RWPE1 (cell line): ENCODE measurements at regions not wholly inside any gene's neighbourhood (a gene's known extent, or its start where the extent isn't known, plus 50 kb on each side); places are given as distances from the start of the nearest gene placed in this dataset.
A peak's percentile ranks its signal among the peaks of the same experiment; 100 is the strongest.

Source experiments
- CTCF ChIA-PET: fragments of 350-600 bp; sonication (Branson Sonifier 250); formaldehyde crosslinking; extraction: SDS; loops from one replicate; lab custom pipeline; 2021; lab: Yijun Ruan, JAX
- POLR2A ChIA-PET: fragments of 400-600 bp; formaldehyde crosslinking; extraction: SDS; loops from one replicate; lab custom pipeline; 2020; ENCODE audit warnings: antibody characterized with exemption; ENCODE audit not compliant: low non-redundant PET; lab: Yijun Ruan, JAX
- DNase-seq: peaks from one replicate; pipeline ENCODE4 v3.0.0; 2012; ENCODE audit warnings: low spot score
- H3K27ac ChIP-seq: fragments of 450-650 bp; 2 replicates; pipeline ENCODE4 v1.5.1; 2017
- CTCF ChIP-seq: fragments of 450-650 bp; conservative IDR thresholded peaks from 2 replicates; pipeline ENCODE4 v1.5.1; 2017; ENCODE audit warnings: low read depth, mild to moderate bottlenecking

- no peak for TF ChIP-seq CTCF
- no peak for DNase-seq
- CTCF ChIA-PET, result no interaction called here
- H3K27ac ChIP-seq, result peak overlapping the region; percentile 73
- POLR2A ChIA-PET, result no interaction called here
Measured at GRCh38 chr15:62920682-62921502, 121.7 kb upstream of the TPM1 start.

DNA sequence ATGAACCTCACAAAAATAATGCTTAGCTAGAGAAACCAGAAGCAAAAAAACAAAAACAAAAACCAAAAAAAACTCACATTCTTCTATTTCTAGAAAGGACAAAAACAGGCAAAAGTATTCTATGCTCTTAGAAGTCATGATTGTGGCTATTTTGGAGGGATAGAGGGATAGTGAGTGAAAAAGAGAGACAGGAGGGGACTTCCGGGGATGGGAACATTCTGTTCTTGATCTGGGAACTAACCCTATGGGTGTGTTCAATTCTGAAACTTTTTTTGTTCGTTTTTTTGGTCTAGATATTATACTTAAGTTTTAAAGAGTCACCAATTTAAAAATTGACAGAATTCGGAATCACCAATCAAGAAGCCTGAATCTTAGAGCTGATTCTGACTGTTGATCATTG, 120.0 kb upstream of the TPM1 start:
- CTCF ChIA-PET, result interaction anchor here (0.8 kb wide), 1 partner anchor 125 kb away, joined by 4 read pairs; no protein-coding TSS in a partner anchor
- H3K27ac ChIP-seq, result no peak overlapping the region
- no peak for TF ChIP-seq CTCF
- DNase-seq, result no peak
- POLR2A ChIA-PET, result no interaction called here

GRCh38 chr15:62925875-62926274, 116.7 kb upstream of the TPM1 start:
- no peak overlapping the region for H3K27ac ChIP-seq
- no peak for DNase-seq
- no peak for TF ChIP-seq CTCF
- ChIA-PET POLR2A (no interaction called here), CTCF (interaction anchor here (0.6 kb wide), 1 partner anchor 104 kb away, joined by 3 read pairs; no protein-coding TSS in a partner anchor)

GRCh38 chr15:62927196-62927595, 115.4 kb upstream of the TPM1 start:
- H3K27ac ChIP-seq, result no peak overlapping the region
- TF ChIP-seq CTCF, result no peak
- POLR2A ChIA-PET, result interaction anchor here (0.7 kb wide), 1 partner anchor 537 kb away, joined by 3 read pairs; the partner anchor contains the start of gene TLN2
- CTCF ChIA-PET, result interaction anchor here (0.6 to 1.0 kb wide), 3 partner anchors 51 to 80 kb away, joined by 3 to 6 read pairs (median 3); no protein-coding TSS in a partner anchor
- no peak for DNase-seq

DNA sequence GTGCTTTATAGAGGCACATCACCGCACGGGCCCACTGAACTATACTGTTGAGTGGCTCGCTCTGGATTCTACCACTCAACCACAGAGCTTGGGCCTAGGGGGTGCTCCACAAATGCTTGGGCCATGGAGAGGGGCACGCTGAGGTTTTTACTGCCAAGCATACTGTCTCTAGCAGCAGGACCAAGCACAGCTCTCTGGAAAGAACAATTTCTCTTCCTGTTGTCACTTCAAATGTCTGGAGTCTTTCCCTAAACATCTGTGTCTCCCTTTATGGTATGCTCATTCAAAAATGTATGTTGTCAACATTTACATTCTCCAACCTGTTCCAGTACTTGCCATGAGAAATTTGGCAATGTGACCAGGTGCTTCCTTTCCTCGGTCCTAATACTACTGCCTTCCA, 114.7 kb upstream of the TPM1 start:
- ChIA-PET CTCF (interaction anchor here (0.7 kb wide), 1 partner anchor 52 kb away, joined by 3 read pairs; no protein-coding TSS in a partner anchor), POLR2A (interaction anchor here (0.6 to 1.0 kb wide), 3 partner anchors 115 to 538 kb away, joined by 3 read pairs; partner anchors contain the start of genes TLN2 and TPM1)
- H3K27ac ChIP-seq, result peak overlapping the region; percentile 77; the same call in 1 of the 2 replicates
- no peak for DNase-seq
- no peak for TF ChIP-seq CTCF

DNA sequence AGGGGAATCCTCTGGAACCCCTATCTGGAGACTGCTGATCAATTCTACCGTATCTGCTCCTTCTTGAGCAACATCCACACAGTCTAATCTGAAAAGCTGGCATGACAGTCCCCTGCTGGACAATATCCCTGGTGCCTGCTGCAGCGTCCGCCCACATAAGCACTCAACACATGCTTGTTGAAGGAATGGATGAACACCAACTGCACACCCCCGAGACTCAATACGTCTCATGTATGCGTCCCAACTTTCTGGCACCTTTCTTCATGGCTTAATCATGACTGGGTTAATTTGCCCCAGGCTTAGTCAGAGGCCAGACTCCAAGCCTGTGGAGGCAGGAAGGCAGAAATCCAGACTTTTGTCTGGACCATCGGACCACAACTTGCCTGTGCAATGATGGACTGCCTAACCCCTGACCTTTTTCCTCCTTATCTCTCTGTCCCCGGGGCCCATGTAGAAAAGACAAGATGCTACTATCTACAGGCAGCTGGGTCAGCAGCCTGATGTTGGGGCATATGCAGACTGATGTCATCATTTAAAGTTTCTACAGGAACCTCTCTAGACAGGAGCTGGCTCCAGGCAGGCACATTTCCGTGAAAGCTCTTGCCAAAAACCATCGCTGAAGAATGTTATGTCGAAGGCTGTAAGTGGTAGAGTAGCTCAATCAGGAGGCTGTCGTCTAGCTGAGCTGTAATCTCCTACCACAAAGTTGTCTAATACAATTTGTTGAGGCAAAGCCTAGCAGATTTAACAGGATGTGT, 114.1 kb upstream of the TPM1 start:
- CTCF ChIA-PET, result interaction anchor here (0.6 to 1.1 kb wide), 3 partner anchors 18 to 144 kb away, joined by 3 to 5 read pairs (median 3); no protein-coding TSS in a partner anchor
- no peak for TF ChIP-seq CTCF
- DNase-seq, result peak; percentile 57
- H3K27ac ChIP-seq, result peak overlapping the region; percentile 77
- POLR2A ChIA-PET, result interaction anchor here (0.6 to 1.0 kb wide), 2 partner anchors 114 to 116 kb away, joined by 3 read pairs; partner anchors contain the start of gene TPM1
